ENCODE measurements at regions not wholly inside any gene's neighbourhood (a gene's known extent, or its start where the extent isn't known, plus 50 kb on each side); places are given as distances from the start of the nearest gene placed in this dataset.
A peak's percentile ranks its signal among the peaks of the same experiment; 100 is the strongest.

GRCh38 chr2:224325941-224326340, 76.0 kb downstream of the FAM124B start:
- H3K4me3 ChIP-seq (ENCODE audit: low read length), result no peak overlapping the region
- no peak for DNase-seq (ENCODE audit: low read depth)
- no peak for TF ChIP-seq CTCF (conservative IDR thresholded peaks at IDR 0.05; ENCODE audit: low read length)

DNA sequence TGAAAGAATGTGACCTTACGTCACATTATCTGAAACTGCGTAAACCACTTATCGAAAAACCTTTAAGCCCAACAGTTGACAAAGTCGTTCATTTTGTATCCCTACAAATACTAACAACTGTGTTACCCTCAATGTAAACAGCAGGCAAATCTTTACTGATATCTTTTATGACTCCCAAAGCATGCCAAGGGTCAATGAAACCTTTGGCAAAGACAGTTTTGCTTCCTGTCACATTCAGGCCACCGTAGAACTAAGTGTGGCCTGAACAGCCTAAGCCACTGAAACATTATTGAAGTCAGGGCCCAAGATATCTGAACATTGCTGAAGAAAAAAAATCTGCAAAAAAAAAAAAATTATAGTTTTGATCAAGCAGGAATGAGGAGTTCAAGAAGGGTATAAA, 77.3 kb downstream of the FAM124B start:
- H3K4me3 ChIP-seq (ENCODE audit: low read length), result no peak overlapping the region
- no peak for TF ChIP-seq CTCF (conservative IDR thresholded peaks at IDR 0.05; ENCODE audit: low read length)
- no peak for DNase-seq (ENCODE audit: low read depth)

GRCh38 chr2:224320660-224321059, 81.2 kb downstream of the FAM124B start:
- DNase-seq (ENCODE audit: low read depth), result no peak
- no peak for TF ChIP-seq CTCF (conservative IDR thresholded peaks at IDR 0.05; ENCODE audit: low read length)
- no peak overlapping the region for H3K4me3 ChIP-seq (ENCODE audit: low read length)

GRCh38 chr2:224319750-224320149, 82.2 kb downstream of the FAM124B start:
- TF ChIP-seq CTCF (conservative IDR thresholded peaks at IDR 0.05; ENCODE audit: low read length), result no peak
- H3K4me3 ChIP-seq (ENCODE audit: low read length), result no peak overlapping the region
- DNase-seq (ENCODE audit: low read depth), result no peak

DNA sequence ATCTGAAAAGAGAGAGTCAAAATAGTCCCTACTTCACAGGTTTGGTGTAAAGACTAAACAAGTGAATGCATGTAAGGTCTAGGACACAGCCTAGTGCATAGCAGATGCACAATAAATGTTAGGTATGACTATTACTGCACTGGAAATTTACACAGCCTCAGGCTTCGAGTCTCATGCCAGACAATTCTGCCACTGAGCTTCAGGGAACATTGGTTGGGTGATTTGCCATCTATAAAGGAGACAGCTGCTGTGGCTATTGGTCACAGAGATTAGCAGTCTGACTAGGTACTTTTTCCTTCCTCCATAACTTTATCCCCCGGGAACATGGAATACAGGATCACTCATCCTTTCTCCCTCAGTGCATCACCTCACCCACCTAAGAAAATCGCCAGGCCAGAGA, 89.2 kb downstream of the FAM124B start:
- no peak for TF ChIP-seq CTCF (conservative IDR thresholded peaks at IDR 0.05; ENCODE audit: low read length)
- DNase-seq (ENCODE audit: low read depth), result no peak
- H3K4me3 ChIP-seq (ENCODE audit: low read length), result no peak overlapping the region

DNA sequence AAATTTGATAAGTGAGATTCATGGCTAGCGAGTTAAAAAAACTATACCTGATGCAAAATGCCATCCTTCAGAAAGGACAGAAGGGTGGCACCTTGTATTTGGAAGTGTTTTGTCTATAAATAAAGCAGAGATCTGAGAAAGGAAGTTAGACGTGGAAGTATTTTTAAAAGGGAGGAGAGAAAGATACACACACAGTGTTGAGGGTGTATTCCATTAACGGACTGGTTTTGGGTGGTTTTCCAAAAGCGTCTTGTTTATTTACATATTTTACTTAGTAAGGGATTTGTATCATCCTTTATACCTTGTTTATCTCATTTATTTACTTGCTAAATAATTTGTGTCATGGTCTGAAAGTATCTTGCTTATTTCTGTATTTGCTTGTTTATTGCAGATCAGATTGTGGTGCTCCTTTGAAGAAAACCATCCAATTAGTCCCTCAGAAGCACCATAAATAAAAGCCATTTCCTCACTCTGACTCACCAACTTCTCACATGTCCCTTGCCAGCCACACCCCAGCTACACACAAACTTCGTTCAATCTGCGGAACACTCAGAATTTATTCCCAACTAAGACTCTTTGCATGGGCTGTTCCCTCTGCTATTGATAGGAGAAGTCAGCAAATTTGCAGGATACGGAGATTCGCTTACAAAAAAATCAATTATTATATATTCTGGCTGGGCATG, 90.8 kb downstream of the FAM124B start:
- no peak for TF ChIP-seq CTCF (conservative IDR thresholded peaks at IDR 0.05; ENCODE audit: low read length)
- no peak overlapping the region for H3K4me3 ChIP-seq (ENCODE audit: low read length)
- peak; percentile 31 for DNase-seq (ENCODE audit: low read depth)

GRCh38 chr2:224309176-224309575, 92.7 kb downstream of the FAM124B start:
- no peak for TF ChIP-seq CTCF (conservative IDR thresholded peaks at IDR 0.05; ENCODE audit: low read length)
- H3K4me3 ChIP-seq (ENCODE audit: low read length), result no peak overlapping the region
- peak; percentile 81 for DNase-seq (ENCODE audit: low read depth)

Data from AG10803 (cell line).